ENCODE measurements at regions not wholly inside any gene's neighbourhood (a gene's known extent, or its start where the extent isn't known, plus 50 kb on each side); places are given as distances from the start of the nearest gene placed in this dataset.
A peak's percentile ranks its signal among the peaks of the same experiment; 100 is the strongest.

DNA sequence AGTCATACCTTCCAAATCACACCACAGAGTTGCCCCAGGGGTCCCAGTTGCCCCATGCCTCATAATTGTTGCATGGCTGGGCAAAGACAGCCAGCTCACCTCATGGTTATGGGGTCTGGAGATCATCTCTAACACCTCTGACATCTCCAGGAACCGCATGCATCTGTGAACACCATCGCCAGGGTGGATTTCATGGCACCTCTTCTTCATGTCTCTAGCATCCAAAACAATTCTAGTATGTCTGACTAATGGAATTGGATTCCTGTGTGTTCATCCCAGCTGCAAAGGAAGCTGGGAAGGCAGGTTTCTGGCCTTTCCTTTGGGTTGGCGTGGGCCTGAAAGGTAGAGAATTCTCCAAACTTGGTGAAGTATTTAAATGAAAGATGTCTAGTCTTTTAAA lies 122.3 kb upstream of the ABCA1 start:
- DNase-seq (ENCODE audit: low spot score) (no peak), ATAC-seq (ENCODE audit: low FRiP score) (no peak)
- TF ChIP-seq, protein P1, sequence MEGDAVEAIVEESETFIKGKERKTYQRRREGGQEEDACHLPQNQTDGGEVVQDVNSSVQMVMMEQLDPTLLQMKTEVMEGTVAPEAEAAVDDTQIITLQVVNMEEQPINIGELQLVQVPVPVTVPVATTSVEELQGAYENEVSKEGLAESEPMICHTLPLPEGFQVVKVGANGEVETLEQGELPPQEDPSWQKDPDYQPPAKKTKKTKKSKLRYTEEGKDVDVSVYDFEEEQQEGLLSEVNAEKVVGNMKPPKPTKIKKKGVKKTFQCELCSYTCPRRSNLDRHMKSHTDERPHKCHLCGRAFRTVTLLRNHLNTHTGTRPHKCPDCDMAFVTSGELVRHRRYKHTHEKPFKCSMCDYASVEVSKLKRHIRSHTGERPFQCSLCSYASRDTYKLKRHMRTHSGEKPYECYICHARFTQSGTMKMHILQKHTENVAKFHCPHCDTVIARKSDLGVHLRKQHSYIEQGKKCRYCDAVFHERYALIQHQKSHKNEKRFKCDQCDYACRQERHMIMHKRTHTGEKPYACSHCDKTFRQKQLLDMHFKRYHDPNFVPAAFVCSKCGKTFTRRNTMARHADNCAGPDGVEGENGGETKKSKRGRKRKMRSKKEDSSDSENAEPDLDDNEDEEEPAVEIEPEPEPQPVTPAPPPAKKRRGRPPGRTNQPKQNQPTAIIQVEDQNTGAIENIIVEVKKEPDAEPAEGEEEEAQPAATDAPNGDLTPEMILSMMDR (IDR thresholded peaks at IDR 0.05), result no peak

DNA sequence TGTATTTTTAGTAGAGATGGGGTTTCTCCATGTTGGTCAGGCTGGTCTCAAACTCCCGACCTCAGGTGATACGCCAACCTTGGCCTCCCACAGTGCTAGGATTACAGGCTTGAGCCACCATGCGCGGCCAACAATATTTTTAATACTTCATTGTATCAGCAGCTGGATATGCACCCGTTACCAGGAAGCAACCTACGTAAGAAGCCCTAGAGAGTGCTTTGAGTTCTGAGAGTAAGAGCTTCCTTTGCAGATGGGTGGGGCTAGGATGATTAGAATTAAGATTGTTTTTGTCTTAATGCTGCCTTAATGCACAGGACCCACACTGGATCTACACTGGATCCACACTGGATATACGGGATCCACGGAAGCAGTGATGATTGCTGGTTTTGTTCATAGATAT lies 123.9 kb upstream of the ABCA1 start:
- TF ChIP-seq, protein P1 (IDR thresholded peaks at IDR 0.05), result no peak
- no peak for DNase-seq (ENCODE audit: low spot score)
- ATAC-seq (ENCODE audit: low FRiP score), result no peak

DNA sequence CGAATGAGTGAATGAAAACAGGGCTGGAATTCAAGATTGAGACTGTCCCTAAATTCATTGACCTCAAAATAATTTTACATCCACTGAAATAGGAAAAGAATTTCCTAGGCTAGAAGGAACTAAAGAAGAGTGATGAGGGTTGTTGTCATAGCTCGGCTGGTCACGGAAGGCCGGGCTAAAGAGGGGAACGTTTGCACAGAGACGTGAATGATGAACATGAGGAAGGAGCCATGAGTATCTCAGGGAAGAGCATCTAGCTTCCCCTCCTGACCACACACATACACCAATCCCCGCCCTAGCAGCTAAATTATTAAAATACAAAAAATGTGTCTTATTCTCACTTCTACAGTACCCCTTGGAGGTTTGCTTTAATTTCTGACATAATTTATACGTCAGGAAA lies 124.4 kb upstream of the ABCA1 start:
- TF ChIP-seq, protein P1 (IDR thresholded peaks at IDR 0.05), result no peak
- ATAC-seq (ENCODE audit: low FRiP score), result no peak
- DNase-seq (ENCODE audit: low spot score), result no peak

DNA sequence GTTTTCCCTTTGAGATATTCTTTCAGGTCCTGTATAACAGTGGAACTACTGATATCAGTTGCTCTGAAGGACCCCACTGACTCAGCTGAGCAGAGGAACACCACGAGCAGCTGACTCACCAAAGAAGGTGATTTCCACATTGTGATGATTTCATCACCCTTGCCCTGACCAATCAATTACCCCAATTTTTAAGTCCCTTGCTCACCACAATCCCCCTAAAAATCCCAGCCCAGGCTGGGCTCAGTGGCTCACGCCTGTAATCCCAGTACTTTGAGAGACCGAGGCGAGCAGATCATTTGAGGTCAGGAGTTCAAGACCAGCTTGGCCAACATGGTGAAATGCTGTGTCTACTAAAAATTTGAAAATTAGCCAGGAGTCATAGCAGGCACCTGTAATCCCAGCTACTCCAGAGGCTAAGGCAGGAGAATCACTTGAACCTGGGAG lies 125.3 kb upstream of the ABCA1 start:
- DNase-seq (ENCODE audit: low spot score), result peak; percentile 31
- TF ChIP-seq, protein P1 (IDR thresholded peaks at IDR 0.05), result no peak
- peak; percentile 74 for ATAC-seq (ENCODE audit: low FRiP score)

DNA sequence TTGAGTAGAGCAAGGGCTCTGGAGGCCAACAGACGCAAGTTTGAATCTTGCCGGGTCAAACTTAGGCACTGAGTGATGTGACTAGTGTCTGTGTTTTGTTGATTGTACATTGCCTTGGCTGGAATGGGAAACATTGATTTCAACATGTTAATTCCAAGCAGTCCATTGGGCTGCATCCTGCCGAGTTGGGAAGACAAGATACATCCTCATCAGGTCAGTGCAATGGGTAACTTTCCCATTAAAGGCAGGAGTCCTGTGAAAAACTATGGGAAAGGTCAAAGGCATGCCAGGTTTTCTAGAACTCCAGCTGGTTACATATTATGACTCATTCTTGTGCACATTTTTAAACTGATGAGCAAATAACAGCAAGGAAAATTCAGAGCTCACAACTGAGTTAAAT lies 126.5 kb upstream of the ABCA1 start:
- DNase-seq (ENCODE audit: low spot score) (no peak), ATAC-seq (ENCODE audit: low FRiP score) (no peak)
- TF ChIP-seq, protein P1 (IDR thresholded peaks at IDR 0.05), result no peak

DNA sequence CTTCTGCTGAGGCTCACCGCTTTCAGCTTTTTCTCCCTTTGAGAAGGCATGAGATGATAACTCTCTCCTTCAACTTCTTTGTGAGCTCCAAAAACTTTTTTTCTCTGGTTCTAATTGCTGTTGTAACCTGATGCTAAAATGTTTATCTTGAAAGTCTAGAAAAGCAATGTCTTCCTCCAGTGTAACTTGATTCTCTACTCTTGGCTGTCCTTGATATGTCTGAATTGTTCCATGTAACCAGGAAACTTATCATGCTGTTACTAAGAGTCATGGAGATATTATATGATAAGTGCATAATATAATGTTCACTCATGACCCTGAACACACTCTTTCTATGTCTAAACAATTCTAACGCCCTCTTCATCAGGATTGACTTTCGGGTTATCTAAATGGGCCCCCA lies 128.0 kb upstream of the ABCA1 start:
- ATAC-seq (ENCODE audit: low FRiP score), result no peak
- TF ChIP-seq, protein P1 (IDR thresholded peaks at IDR 0.05), result no peak
- no peak for DNase-seq (ENCODE audit: low spot score)

DNA sequence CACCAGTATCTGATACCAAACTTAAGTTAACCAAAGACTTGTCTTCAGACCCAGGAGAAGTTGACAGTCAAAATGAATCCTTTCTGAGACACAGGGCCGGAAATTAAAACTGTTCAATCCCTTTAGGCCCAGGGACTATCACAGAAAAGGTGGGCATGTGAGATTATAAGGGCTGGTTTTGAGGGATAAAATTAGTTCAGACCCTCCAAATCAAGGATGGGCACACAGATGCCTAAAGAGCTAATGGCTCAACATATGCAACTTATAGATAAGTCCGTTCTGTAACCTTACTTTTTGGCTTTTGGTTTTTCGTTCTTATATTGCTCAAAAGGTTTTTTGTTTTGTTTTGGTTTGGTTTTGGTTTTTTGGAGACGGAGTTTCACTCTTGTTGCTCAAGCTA lies 129.6 kb upstream of the ABCA1 start:
- DNase-seq (ENCODE audit: low spot score), result no peak
- ATAC-seq (ENCODE audit: low FRiP score), result no peak
- TF ChIP-seq, protein P1 (IDR thresholded peaks at IDR 0.05), result no peak
